ENCODE measurements at regions not wholly inside any gene's neighbourhood (a gene's known extent, or its start where the extent isn't known, plus 50 kb on each side); places are given as distances from the start of the nearest gene placed in this dataset.

- DNase-seq (ENCODE audit: low read depth): no peak
Measured at GRCh38 chr9:106701611-106702010, 161.4 kb upstream of the ZNF462 start.

GRCh38 chr9:106704056-106704615 is 158.8 kb upstream of the ZNF462 start:
- DNase-seq (ENCODE audit: low read depth): no peak

GRCh38 chr9:106707291-106707690 is 155.7 kb upstream of the ZNF462 start:
- no peak for DNase-seq (ENCODE audit: low read depth)

GRCh38 chr9:106707738-106708474 is 155.1 kb upstream of the ZNF462 start:
- peak; percentile 64 for DNase-seq (ENCODE audit: low read depth)

- DNase-seq (ENCODE audit: low read depth): peak; percentile 61
Measured at GRCh38 chr9:106708475-106709146, 154.4 kb upstream of the ZNF462 start.

GRCh38 chr9:106712279-106712678 is 150.7 kb upstream of the ZNF462 start:
- DNase-seq (ENCODE audit: low read depth): no peak

- no peak for DNase-seq (ENCODE audit: low read depth)
Measured at GRCh38 chr9:106713206-106713605, 149.8 kb upstream of the ZNF462 start.

GRCh38 chr9:106716820-106717219 is 146.1 kb upstream of the ZNF462 start:
- DNase-seq (ENCODE audit: low read depth): peak; percentile 35

GRCh38 chr9:106717686-106718085 is 145.3 kb upstream of the ZNF462 start:
- DNase-seq (ENCODE audit: low read depth): peak; percentile 82

- DNase-seq (ENCODE audit: low read depth): peak; percentile 94
Measured at GRCh38 chr9:106718936-106719335, 144.0 kb upstream of the ZNF462 start.

GRCh38 chr9:106722051-106722753 is 140.8 kb upstream of the ZNF462 start:
- DNase-seq (ENCODE audit: low read depth): no peak

- DNase-seq (ENCODE audit: low read depth): no peak
Measured at GRCh38 chr9:106723926-106724325, 139.0 kb upstream of the ZNF462 start.

- DNase-seq (ENCODE audit: low read depth): no peak
Measured at GRCh38 chr9:106724566-106724965, 138.4 kb upstream of the ZNF462 start.

- DNase-seq (ENCODE audit: low read depth): peak; percentile 30
Measured at GRCh38 chr9:106726070-106726815, 136.7 kb upstream of the ZNF462 start.

GRCh38 chr9:106727969-106728368 is 135.0 kb upstream of the ZNF462 start:
- DNase-seq (ENCODE audit: low read depth): no peak

- DNase-seq (ENCODE audit: low read depth): no peak
Measured at GRCh38 chr9:106728860-106729259, 134.1 kb upstream of the ZNF462 start.

GRCh38 chr9:106731910-106732309 is 131.1 kb upstream of the ZNF462 start:
- DNase-seq (ENCODE audit: low read depth): no peak

- DNase-seq (ENCODE audit: low read depth): no peak
Measured at GRCh38 chr9:106733828-106734380, 129.1 kb upstream of the ZNF462 start.

- no peak for DNase-seq (ENCODE audit: low read depth)
Measured at GRCh38 chr9:106737516-106737915, 125.5 kb upstream of the ZNF462 start.

- DNase-seq (ENCODE audit: low read depth): no peak
Measured at GRCh38 chr9:106738109-106738508, 124.9 kb upstream of the ZNF462 start.

- DNase-seq (ENCODE audit: low read depth): peak; percentile 49
Measured at GRCh38 chr9:106745457-106745856, 117.5 kb upstream of the ZNF462 start.

Measured in LHCN-M2 (cell line).